ENCODE measurements at regions not wholly inside any gene's neighbourhood (a gene's known extent, or its start where the extent isn't known, plus 50 kb on each side); places are given as distances from the start of the nearest gene placed in this dataset.

- TF ChIP-seq EZH2 (IDR thresholded peaks at IDR 0.05; ENCODE audit: borderline replicate concordance, low read depth, low read length, severe bottlenecking) = no peak
- TF ChIP-seq CTCF (IDR thresholded peaks at IDR 0.05; ENCODE audit: borderline replicate concordance, extremely low read depth, low read length, poor library complexity, severe bottlenecking) = no peak
- H3K4me1 ChIP-seq (ENCODE audit: insufficient read depth, low read length) = no peaks in the 10 kb centered on the region
- no peaks in the 10 kb centered on the region for H4K20me1 ChIP-seq (ENCODE audit: insufficient read depth, low read length)
- H3K27me3 ChIP-seq (ENCODE audit: insufficient read depth, low read length, poor library complexity) = no peaks in the 10 kb centered on the region
- H3K27ac ChIP-seq (ENCODE audit: low read length) = no peak overlapping the region
- H3K79me2 ChIP-seq (ENCODE audit: insufficient read depth, low read length) = no peaks in the 10 kb centered on the region
- H2AFZ ChIP-seq (ENCODE audit: low read depth, low read length) = no peak overlapping the region
- no peaks in the 10 kb centered on the region for H3K36me3 ChIP-seq (ENCODE audit: insufficient read depth, low read length)
- no peak overlapping the region for H3K9ac ChIP-seq (ENCODE audit: low read depth, low read length)
- H3K9me3 ChIP-seq (ENCODE audit: insufficient read depth, low read length, severe bottlenecking) = no peaks in the 10 kb centered on the region
- no peak for ATAC-seq (ENCODE audit: insufficient read depth, low read depth)
- no peak overlapping the region for H3K4me3 ChIP-seq (ENCODE audit: low read depth in 1 of 2, low read length in 2 of 2)
- H3K4me2 ChIP-seq (ENCODE audit: insufficient read depth, low read length) = no peak overlapping the region
- no peak for DNase-seq
Observed at GRCh38 chr6:23228439-23229024, 659.2 kb downstream of the HDGFL1 start.

- no peak overlapping the region for H3K27ac ChIP-seq (ENCODE audit: low read length)
- ATAC-seq (ENCODE audit: insufficient read depth, low read depth) = no peak
- no peak overlapping the region for H3K4me3 ChIP-seq (ENCODE audit: low read depth in 1 of 2, low read length in 2 of 2)
- no peak overlapping the region for H3K9ac ChIP-seq (ENCODE audit: low read depth, low read length)
- no peaks in the 10 kb centered on the region for H4K20me1 ChIP-seq (ENCODE audit: insufficient read depth, low read length)
- H3K4me1 ChIP-seq (ENCODE audit: insufficient read depth, low read length) = no peaks in the 10 kb centered on the region
- no peak overlapping the region for H3K4me2 ChIP-seq (ENCODE audit: insufficient read depth, low read length)
- DNase-seq = no peak
- H2AFZ ChIP-seq (ENCODE audit: low read depth, low read length) = no peak overlapping the region
- no peaks in the 10 kb centered on the region for H3K9me3 ChIP-seq (ENCODE audit: insufficient read depth, low read length, severe bottlenecking)
- TF ChIP-seq EZH2 (IDR thresholded peaks at IDR 0.05; ENCODE audit: borderline replicate concordance, low read depth, low read length, severe bottlenecking) = no peak
- no peak for TF ChIP-seq CTCF (IDR thresholded peaks at IDR 0.05; ENCODE audit: borderline replicate concordance, extremely low read depth, low read length, poor library complexity, severe bottlenecking)
- no peaks in the 10 kb centered on the region for H3K79me2 ChIP-seq (ENCODE audit: insufficient read depth, low read length)
- H3K27me3 ChIP-seq (ENCODE audit: insufficient read depth, low read length, poor library complexity) = no peaks in the 10 kb centered on the region
- no peaks in the 10 kb centered on the region for H3K36me3 ChIP-seq (ENCODE audit: insufficient read depth, low read length)
Observed at GRCh38 chr6:23243854-23244253, 674.5 kb downstream of the HDGFL1 start.

- Histone ChIP-seq H4K20me1 (ENCODE audit: insufficient read depth, low read length) (no peaks in the 10 kb centered on the region), H3K4me3 (ENCODE audit: low read depth in 1 of 2, low read length in 2 of 2) (no peak overlapping the region), H3K79me2 (ENCODE audit: insufficient read depth, low read length) (no peaks in the 10 kb centered on the region), H3K9ac (ENCODE audit: low read depth, low read length) (no peak overlapping the region), H3K36me3 (ENCODE audit: insufficient read depth, low read length) (no peaks in the 10 kb centered on the region), H2AFZ (ENCODE audit: low read depth, low read length) (no peak overlapping the region), H3K27me3 (ENCODE audit: insufficient read depth, low read length, poor library complexity) (no peaks in the 10 kb centered on the region), H3K4me2 (ENCODE audit: insufficient read depth, low read length) (no peak overlapping the region), H3K27ac (ENCODE audit: low read length) (no peak overlapping the region), H3K9me3 (ENCODE audit: insufficient read depth, low read length, severe bottlenecking) (no peaks in the 10 kb centered on the region), H3K4me1 (ENCODE audit: insufficient read depth, low read length) (no peaks in the 10 kb centered on the region)
- DNase-seq (no peak), ATAC-seq (ENCODE audit: insufficient read depth, low read depth) (no peak)
- TF ChIP-seq CTCF (IDR thresholded peaks at IDR 0.05; ENCODE audit: borderline replicate concordance, extremely low read depth, low read length, poor library complexity, severe bottlenecking) = no peak
Observed at GRCh38 chr6:23244300-23244699, 674.9 kb downstream of the HDGFL1 start.

- Histone ChIP-seq H3K27me3 (ENCODE audit: insufficient read depth, low read length, poor library complexity) (no peaks in the 10 kb centered on the region), H3K9me3 (ENCODE audit: insufficient read depth, low read length, severe bottlenecking) (no peaks in the 10 kb centered on the region), H3K9ac (ENCODE audit: low read depth, low read length) (no peak overlapping the region), H3K36me3 (ENCODE audit: insufficient read depth, low read length) (no peaks in the 10 kb centered on the region), H3K79me2 (ENCODE audit: insufficient read depth, low read length) (no peaks in the 10 kb centered on the region), H3K4me1 (ENCODE audit: insufficient read depth, low read length) (no peaks in the 10 kb centered on the region), H3K4me3 (ENCODE audit: low read depth in 1 of 2, low read length in 2 of 2) (no peak overlapping the region), H2AFZ (ENCODE audit: low read depth, low read length) (no peak overlapping the region), H3K4me2 (ENCODE audit: insufficient read depth, low read length) (no peak overlapping the region), H3K27ac (ENCODE audit: low read length) (no peak overlapping the region), H4K20me1 (ENCODE audit: insufficient read depth, low read length) (no peaks in the 10 kb centered on the region)
- DNase-seq (no peak), ATAC-seq (ENCODE audit: insufficient read depth, low read depth) (no peak)
- TF ChIP-seq CTCF (IDR thresholded peaks at IDR 0.05; ENCODE audit: borderline replicate concordance, extremely low read depth, low read length, poor library complexity, severe bottlenecking) = no peak
- no peak for TF ChIP-seq EZH2 (IDR thresholded peaks at IDR 0.05; ENCODE audit: borderline replicate concordance, low read depth, low read length, severe bottlenecking)
Observed at GRCh38 chr6:23245572-23245971, 676.2 kb downstream of the HDGFL1 start.

Data from DND-41 (cell line).